ENCODE measurements at regions not wholly inside any gene's neighbourhood (a gene's known extent, or its start where the extent isn't known, plus 50 kb on each side); places are given as distances from the start of the nearest gene placed in this dataset.

DNA sequence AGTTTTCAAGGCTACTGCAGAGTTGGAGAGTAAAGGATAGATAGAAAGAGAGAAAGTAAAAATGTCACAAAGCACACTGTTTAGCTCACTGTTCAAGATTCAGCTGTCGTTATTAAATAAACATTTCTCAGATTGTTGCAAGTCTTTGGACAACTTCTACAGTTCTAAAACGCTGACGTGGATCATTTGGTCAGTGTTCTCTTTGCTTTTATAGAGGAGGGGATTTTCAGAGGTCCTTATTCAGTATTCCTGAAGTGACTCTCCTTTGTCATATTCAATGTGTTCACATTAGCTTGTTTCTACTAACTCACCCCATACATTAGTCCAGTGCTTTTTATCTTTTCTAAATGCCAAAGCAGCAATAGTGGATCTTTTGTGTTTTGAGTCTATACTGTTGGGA, 154.7 kb upstream of the ARGLU1 start:
- Histone ChIP-seq H3K9me3 (replicated peaks) (peaks cover 28% of the 10 kb centered on the region), H3K27ac (replicated peaks) (no peak overlapping the region), H3K36me3 (no peaks in the 10 kb centered on the region), H3K4me3 (no peak overlapping the region), H3K27me3 (ENCODE audit: low read depth) (no peaks in the 10 kb centered on the region), H3K4me1 (no peaks in the 10 kb centered on the region)
- intact Hi-C loops (cut with micrococcal nuclease), result no loop called here
- no peak for DNase-seq
- TF ChIP-seq CTCF (IDR thresholded peaks at IDR 0.05; ENCODE audit: borderline replicate concordance), result no peak

DNA sequence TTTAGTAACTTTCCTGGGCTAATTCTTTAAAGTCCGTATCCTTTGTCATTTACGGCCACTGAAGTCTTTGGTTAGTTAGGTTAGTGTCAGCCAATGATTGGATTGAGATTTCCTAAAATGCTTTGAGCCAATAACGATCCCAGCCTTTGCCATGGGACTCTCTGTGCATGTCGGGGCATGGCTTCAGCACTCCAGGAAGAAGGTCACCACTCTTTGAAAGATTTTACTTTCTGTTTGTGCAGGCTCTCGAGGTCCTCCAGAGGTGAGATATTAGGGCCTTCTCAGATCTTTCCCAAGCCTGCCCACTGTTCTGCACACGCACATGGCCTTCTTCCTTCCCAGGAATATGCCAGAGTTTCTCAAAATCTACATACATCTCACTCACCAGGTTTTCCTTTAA, 153.7 kb upstream of the ARGLU1 start:
- H3K9me3 ChIP-seq (replicated peaks), result peaks cover 39% of the 10 kb centered on the region
- TF ChIP-seq CTCF (IDR thresholded peaks at IDR 0.05; ENCODE audit: borderline replicate concordance), result no peak
- H3K4me1 ChIP-seq, result no peaks in the 10 kb centered on the region
- DNase-seq, result no peak
- no peak overlapping the region for H3K27ac ChIP-seq (replicated peaks)
- H3K36me3 ChIP-seq, result no peaks in the 10 kb centered on the region
- no peaks in the 10 kb centered on the region for H3K27me3 ChIP-seq (ENCODE audit: low read depth)
- intact Hi-C loops (cut with micrococcal nuclease), result no loop called here
- no peak overlapping the region for H3K4me3 ChIP-seq

DNA sequence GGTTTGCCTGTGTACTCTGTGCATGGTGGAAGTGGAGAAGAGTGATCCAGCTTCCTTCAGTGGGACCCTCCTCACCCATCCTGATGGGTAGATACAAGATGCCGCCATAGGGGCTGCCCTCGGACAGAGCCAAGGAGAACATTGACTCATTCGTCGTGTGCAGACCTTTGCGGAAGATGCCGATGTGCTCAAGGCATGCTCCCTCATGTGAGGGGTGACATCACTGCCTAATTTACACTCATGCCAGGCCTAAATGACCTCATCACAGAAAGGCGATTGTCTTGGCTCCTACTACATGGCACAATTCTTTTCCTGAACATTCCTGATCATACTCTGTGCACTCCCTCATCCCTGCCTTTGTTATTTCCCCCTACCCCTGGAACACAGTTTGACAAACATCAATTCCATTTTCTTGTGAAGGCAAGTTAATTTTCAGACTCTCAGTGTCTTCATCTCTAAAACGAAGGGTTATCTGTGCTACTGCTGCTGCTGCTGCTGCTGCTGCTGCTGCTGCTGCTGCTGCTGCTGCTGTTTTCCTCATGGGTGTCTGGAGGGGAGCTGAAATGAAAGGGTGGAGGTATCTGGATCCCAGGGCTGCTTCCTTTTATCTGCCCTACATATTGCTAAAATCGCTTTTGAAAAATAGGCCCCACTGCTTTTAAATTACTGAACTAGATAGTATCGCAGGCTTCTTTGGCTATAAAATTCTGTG, 146.5 kb upstream of the ARGLU1 start:
- Histone ChIP-seq H3K27me3 (ENCODE audit: low read depth) (no peaks in the 10 kb centered on the region), H3K9me3 (replicated peaks) (peaks cover 29% of the 10 kb centered on the region), H3K27ac (replicated peaks) (peak overlapping the region; percentile 61), H3K4me1 (peaks cover 22% of the 10 kb centered on the region), H3K36me3 (no peaks in the 10 kb centered on the region), H3K4me3 (no peak overlapping the region)
- no peak for TF ChIP-seq CTCF (IDR thresholded peaks at IDR 0.05; ENCODE audit: borderline replicate concordance)
- intact Hi-C loops (cut with micrococcal nuclease), result no loop called here
- no peak for DNase-seq

GRCh38 chr13:106712381-106712780, 144.4 kb upstream of the ARGLU1 start:
- DNase-seq, result no peak
- Histone ChIP-seq H3K4me1 (peaks cover 22% of the 10 kb centered on the region), H3K9me3 (replicated peaks) (peaks cover 9% of the 10 kb centered on the region), H3K36me3 (no peaks in the 10 kb centered on the region), H3K4me3 (no peak overlapping the region), H3K27me3 (ENCODE audit: low read depth) (no peaks in the 10 kb centered on the region), H3K27ac (replicated peaks) (no peak overlapping the region)
- no peak for TF ChIP-seq CTCF (IDR thresholded peaks at IDR 0.05; ENCODE audit: borderline replicate concordance)
- intact Hi-C loops (cut with micrococcal nuclease), result no loop called here

GRCh38 chr13:106710266-106710665, 142.3 kb upstream of the ARGLU1 start:
- DNase-seq, result no peak
- intact Hi-C loops (cut with micrococcal nuclease), result no loop called here
- H3K4me3 ChIP-seq, result peak overlapping the region; percentile 54
- H3K27me3 ChIP-seq (ENCODE audit: low read depth), result no peaks in the 10 kb centered on the region
- no peaks in the 10 kb centered on the region for H3K36me3 ChIP-seq
- no peaks in the 10 kb centered on the region for H3K9me3 ChIP-seq (replicated peaks)
- peaks cover 29% of the 10 kb centered on the region for H3K4me1 ChIP-seq
- H3K27ac ChIP-seq (replicated peaks), result peak overlapping the region; percentile 86
- TF ChIP-seq CTCF (IDR thresholded peaks at IDR 0.05; ENCODE audit: borderline replicate concordance), result no peak

All from left ventricle myocardium inferior (tissue), 1 donor.